GM12878 (cell line): ENCODE measurements at regions not wholly inside any gene's neighbourhood (a gene's known extent, or its start where the extent isn't known, plus 50 kb on each side); places are given as distances from the start of the nearest gene placed in this dataset.

Experiments used
- ATAC-seq: fragments of 200-7000 bp; cut with Tn5 transposase; 3 replicates; pipeline ENCODE4 v1.9.1; 2020; ENCODE audit warnings: mild to moderate bottlenecking, moderate library complexity
- BruUV-seq: library from RNA; stranded (reverse); fragments of 400-500 nt; replicated peaks from 2 replicates; lab custom pipeline; 2021; lab: Mats Ljungman, UMichigan
- CTCF ChIA-PET: fragments of 300-600 bp; sonication (Branson Sonifier 250); formaldehyde crosslinking; extraction: SDS; loops from one replicate; lab custom pipeline; 2021; ENCODE audit warnings: inconsistent platforms; lab: Yijun Ruan, JAX
- POLR2A ChIA-PET: fragments of 350-600 bp; formaldehyde crosslinking; extraction: SDS; loops from one replicate; lab custom pipeline; 2021; ENCODE audit warnings: inconsistent platforms; lab: Charles Lee
- RAD21 ChIA-PET: fragments of 300-600 bp; sonication (Branson Sonifier 250); formaldehyde crosslinking; loops from one replicate; lab custom pipeline; 2023; ENCODE audit warnings: antibody characterized with exemption; ENCODE audit not compliant: unreplicated experiment; lab: Charles Lee
- SMC1A ChIA-PET: fragments of 300-600 bp; sonication (Branson Sonifier 250); formaldehyde crosslinking; loops from one replicate; lab custom pipeline; 2023; ENCODE audit not compliant: unreplicated experiment, uncharacterized antibody; lab: Charles Lee
- DNase-seq: peaks from one replicate; pipeline ENCODE4 v3.0.0-alpha.2; 2011; ENCODE audit warnings: low read depth, low spot score
- FAIRE-seq: peaks from 3 replicates; lab custom pipeline; 2011; peaks lifted over from hg19 to GRCh38; lab: Jason Lieb, UNC
- H2AFZ ChIP-seq: 2 replicates; pipeline ENCODE4 v1.6.0; 2011; ENCODE audit warnings: low read depth, low read length, control low read depth; ENCODE audit not compliant: control insufficient read depth
- H3K27ac ChIP-seq: 2 replicates; pipeline ENCODE4 v1.5.1; 2011; ENCODE audit warnings: control low read depth; ENCODE audit not compliant: control insufficient read depth, insufficient read depth
- H3K27me3 ChIP-seq, 2 experiments: replicated peaks in 1 of 2; 2 replicates each; pipeline versions ENCODE4 v1.6.0 to v1.6.1; 2011; ENCODE audit warnings: low read length in 1 of 2; ENCODE audit not compliant: control insufficient read depth in 2 of 2, insufficient read depth in 2 of 2
- H3K36me3 ChIP-seq, 2 experiments: 2 replicates each; pipeline ENCODE4 v1.5.1; 2011; ENCODE audit warnings: low read length in 1 of 2; ENCODE audit not compliant: control insufficient read depth in 2 of 2, insufficient read depth in 2 of 2
- H3K4me1 ChIP-seq: 2 replicates; pipeline ENCODE4 v1.6.1; 2011; ENCODE audit warnings: mild to moderate bottlenecking, low read length, moderate library complexity, mixed read lengths; ENCODE audit not compliant: control insufficient read depth, insufficient read depth
- H3K4me2 ChIP-seq: 2 replicates; pipeline ENCODE4 v1.6.0; 2011; ENCODE audit warnings: control low read depth; ENCODE audit not compliant: control insufficient read depth, insufficient read depth
- H3K4me3 ChIP-seq: fragments of 200-600 bp; sonication (generic); 2 replicates; pipeline ENCODE4 v1.5.1; 2016
- H3K79me2 ChIP-seq: 2 replicates; pipeline ENCODE4 v1.6.0; 2011; ENCODE audit warnings: low read length; ENCODE audit not compliant: control insufficient read depth, insufficient read depth
- H3K9ac ChIP-seq: 2 replicates; pipeline ENCODE4 v1.8.0; 2011; ENCODE audit warnings: low read length, control low read depth, mixed read lengths; ENCODE audit not compliant: control insufficient read depth, insufficient read depth
- H3K9me3 ChIP-seq: replicated peaks from 3 replicates; pipeline ENCODE4 v1.5.1; 2011; ENCODE audit warnings: mild to moderate bottlenecking, low read length; ENCODE audit not compliant: control insufficient read depth, insufficient read depth
- H4K20me1 ChIP-seq: 2 replicates; pipeline ENCODE4 v1.6.0; 2011; ENCODE audit not compliant: control insufficient read depth, insufficient read depth
- EGR1 ChIP-seq, 2 experiments: IDR thresholded peaks; 1 replicate in 1 of 2; 2 replicates in 1 of 2; pipeline ENCODE4 v1.6.1; 2011 to 2012; ENCODE audit warnings: low read depth in 2 of 2, low read length in 2 of 2, borderline replicate concordance in 1 of 2, mild to moderate bottlenecking in 1 of 2, moderate library complexity in 1 of 2
- IKZF1 ChIP-seq: fragments of 450-650 bp; conservative IDR thresholded peaks from 2 replicates; pipeline ENCODE4 v1.6.1; 2017; ENCODE audit warnings: antibody characterized with exemption, mild to moderate bottlenecking
- NBN ChIP-seq: fragments of 450-650 bp; IDR thresholded peaks from 2 replicates; pipeline ENCODE4 v1.6.1; 2016
- RFX5 ChIP-seq: IDR thresholded peaks from 2 replicates; pipeline ENCODE4 v1.6.1; 2011; ENCODE audit warnings: low read depth, low read length, improper control_type of control experiment
- SMAD5 ChIP-seq: IDR thresholded peaks from 2 replicates; pipeline ENCODE4 v1.6.1; 2016; ENCODE audit warnings: antibody characterized with exemption, low read depth
- ZBTB11 ChIP-seq: fragments of 450-650 bp; formaldehyde crosslinking; IDR thresholded peaks from 2 replicates; pipeline ENCODE4 v1.5.0; 2022; ENCODE audit warnings: mild to moderate bottlenecking, missing genetic modification characterization
- WGBS: methylation state at CpG from one replicate; pipeline ENCODE4 v1.1.6; 2016; ENCODE audit warnings: low lambda C conversion rate; ENCODE audit not compliant: insufficient replicate concordance, insufficient coverage; ENCODE audit errors: missing lambda C conversion rate; 5-methylcytosine and 5-hydroxymethylcytosine counted together
- in situ Hi-C: fragments of 300-500 bp; cut with MboI; formaldehyde crosslinking; loops from 9 replicates; pipeline ENCODE4 v1.14.3; 2018; ENCODE audit warnings: mixed read lengths
- intact Hi-C: fragments of 100-400 bp; cut with micrococcal nuclease; formaldehyde crosslinking; loops from one replicate; pipeline ENCODE4 v1.14.2; 2022; ENCODE audit not compliant: unreplicated experiment
- TF ChIP-seq, protein P1 (sequence below): IDR thresholded peaks from 2 replicates; pipeline ENCODE4 v1.6.1; 2011; ENCODE audit warnings: mild to moderate bottlenecking, low read depth, low read length, moderate library complexity; ENCODE audit not compliant: insufficient replicate concordance

GRCh38 chr13:100828226-100828625 lies 153.6 kb upstream of the TMTC4 start:
- H3K4me1 ChIP-seq: no peaks in the 10 kb centered on the region
- H3K27ac ChIP-seq: no peak overlapping the region
- no peaks in the 10 kb centered on the region for H3K79me2 ChIP-seq
- 11% methylated on average over 5 of the region's 5 CpGs for WGBS
- intact Hi-C loops: no loop called here
- SMC1A ChIA-PET: no interaction called here
- ATAC-seq: no peak
- no peak overlapping the region for H3K4me3 ChIP-seq
- POLR2A ChIA-PET: no interaction called here
- no peaks in the 10 kb centered on the region for H3K9me3 ChIP-seq
- BruUV-seq: no TSS peak
- no peak overlapping the region for H2AFZ ChIP-seq
- H3K9ac ChIP-seq: no peak overlapping the region
- no peaks in the 10 kb centered on the region for H3K36me3 ChIP-seq
- H3K27me3 ChIP-seq: no peaks in the 10 kb centered on the region; a peak in 1 of 4 replicates
- no peaks in the 10 kb centered on the region for H4K20me1 ChIP-seq
- RAD21 ChIA-PET: no interaction called here
- FAIRE-seq: no peak
- CTCF ChIA-PET: interaction anchor here (1.0 to 2.3 kb wide), 4 partner anchors 14 to 256 kb away, joined by 3 to 8 read pairs (median 4); no protein-coding TSS in a partner anchor
- in situ Hi-C loops: no loop called here
- no peak for DNase-seq
- TF ChIP-seq, protein P1, sequence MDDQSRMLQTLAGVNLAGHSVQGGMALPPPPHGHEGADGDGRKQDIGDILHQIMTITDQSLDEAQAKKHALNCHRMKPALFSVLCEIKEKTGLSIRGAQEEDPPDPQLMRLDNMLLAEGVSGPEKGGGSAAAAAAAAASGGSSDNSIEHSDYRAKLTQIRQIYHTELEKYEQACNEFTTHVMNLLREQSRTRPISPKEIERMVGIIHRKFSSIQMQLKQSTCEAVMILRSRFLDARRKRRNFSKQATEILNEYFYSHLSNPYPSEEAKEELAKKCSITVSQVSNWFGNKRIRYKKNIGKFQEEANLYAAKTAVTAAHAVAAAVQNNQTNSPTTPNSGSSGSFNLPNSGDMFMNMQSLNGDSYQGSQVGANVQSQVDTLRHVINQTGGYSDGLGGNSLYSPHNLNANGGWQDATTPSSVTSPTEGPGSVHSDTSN: no peak
- no peak for TF ChIP-seq RFX5
- TF ChIP-seq IKZF1: no peak
- no peak for TF ChIP-seq NBN
- TF ChIP-seq ZBTB11 (CRISPR knock-in tag): no peak
- TF ChIP-seq SMAD5: no peak
- TF ChIP-seq EGR1 (IDR thresholded peaks at IDR 0.05; ENCODE audit: borderline replicate concordance in 1 of 2, low read depth in 2 of 2, low read length in 2 of 2): no peak
- no peak overlapping the region for H3K4me2 ChIP-seq
